OCI-LY7 (cell line): ENCODE measurements at regions not wholly inside any gene's neighbourhood (a gene's known extent, or its start where the extent isn't known, plus 50 kb on each side); places are given as distances from the start of the nearest gene placed in this dataset.

Source experiments
- BruUV-seq: library from RNA; stranded (reverse); fragments of 400-500 nt; replicated peaks from 2 replicates; lab custom pipeline; 2021; lab: Mats Ljungman, UMichigan
- CTCF ChIA-PET: fragments of 300-600 bp; sonication (Branson Sonifier 250); formaldehyde crosslinking; loops from one replicate; lab custom pipeline; 2022; ENCODE audit warnings: antibody characterized with exemption; ENCODE audit not compliant: unreplicated experiment; lab: Charles Lee
- POLR2A ChIA-PET: fragments of 300-600 bp; sonication (Branson Sonifier 250); formaldehyde crosslinking; loops from one replicate; lab custom pipeline; 2022; ENCODE audit warnings: antibody characterized with exemption; lab: Charles Lee
- DNase-seq: peaks from one replicate; pipeline ENCODE4 v3.0.0-alpha.2; 2015; ENCODE audit warnings: low spot score
- H2AFZ ChIP-seq: fragments of 200-600 bp; sonication (generic), shearing (Covaris generic); 2 replicates; pipeline ENCODE4 v1.6.1; 2014; ENCODE audit warnings: mild to moderate bottlenecking, antibody characterized with exemption, low read length, moderate library complexity
- H3K27ac ChIP-seq: fragments of 200-600 bp; sonication (generic); 2 replicates; pipeline ENCODE4 v1.5.1; 2014; ENCODE audit warnings: mixed run types, low read depth, mild to moderate bottlenecking, moderate library complexity, low read length, inconsistent platforms; ENCODE audit not compliant: poor library complexity, severe bottlenecking
- H3K36me3 ChIP-seq: fragments of 200-600 bp; sonication (generic); 2 replicates; pipeline ENCODE4 v1.6.1; 2014; ENCODE audit warnings: mild to moderate bottlenecking, antibody characterized with exemption, low read length, moderate library complexity, mixed read lengths; ENCODE audit not compliant: insufficient read depth
- H3K4me1 ChIP-seq: fragments of 200-600 bp; sonication (generic); 2 replicates; pipeline ENCODE4 v1.5.1; 2014; ENCODE audit warnings: mild to moderate bottlenecking, low read length; ENCODE audit not compliant: insufficient read depth, poor library complexity, severe bottlenecking
- H3K4me2 ChIP-seq: fragments of 200-600 bp; sonication (generic); 2 replicates; pipeline ENCODE4 v1.6.1; 2014; ENCODE audit warnings: mild to moderate bottlenecking, low read length
- H3K4me3 ChIP-seq: fragments of 200-600 bp; sonication (generic); 2 replicates; pipeline ENCODE4 v1.5.1; 2014; ENCODE audit warnings: mild to moderate bottlenecking, low read depth, low read length; ENCODE audit not compliant: poor library complexity, severe bottlenecking
- H3K79me2 ChIP-seq: fragments of 200-600 bp; sonication (generic); 2 replicates; pipeline ENCODE4 v1.6.1; 2016; ENCODE audit warnings: low read depth, mild to moderate bottlenecking, low read length, moderate library complexity, mixed read lengths; ENCODE audit not compliant: insufficient read depth
- H3K9me2 ChIP-seq: fragments of 200-600 bp; sonication (generic); 2 replicates; pipeline ENCODE4 v1.6.1; 2016; ENCODE audit warnings: mild to moderate bottlenecking, low read length, mixed read lengths; ENCODE audit not compliant: insufficient read depth
- H3K9me3 ChIP-seq: fragments of 200-600 bp; sonication (generic); 2 replicates; pipeline ENCODE4 v1.6.1; 2014; ENCODE audit warnings: mild to moderate bottlenecking, mixed run types, low read length, mixed read lengths
- H4K20me1 ChIP-seq: fragments of 200-600 bp; sonication (generic); 2 replicates; pipeline ENCODE4 v1.6.1; 2014; ENCODE audit warnings: mild to moderate bottlenecking, antibody characterized with exemption, low read length, moderate library complexity, mixed read lengths; ENCODE audit not compliant: insufficient read depth
- EZH2phosphoT487 ChIP-seq: fragments of 200-600 bp; sonication (generic); IDR thresholded peaks from 2 replicates; pipeline ENCODE4 v1.6.1; 2018; ENCODE audit warnings: low read depth, borderline replicate concordance, mild to moderate bottlenecking, mixed run types, antibody characterized with exemption, low read length, moderate library complexity, mixed read lengths
- intact Hi-C: fragments of 100-400 bp; cut with micrococcal nuclease; formaldehyde crosslinking; loops from one replicate; pipeline ENCODE4 v1.10.0; 2022; ENCODE audit not compliant: unreplicated experiment
- TF ChIP-seq, protein P1 (sequence below): fragments of 200-600 bp; sonication (generic); conservative IDR thresholded peaks from 2 replicates; pipeline ENCODE4 v1.5.1; 2014; ENCODE audit warnings: mild to moderate bottlenecking, antibody characterized with exemption, low read length, moderate library complexity, mixed read lengths

DNA sequence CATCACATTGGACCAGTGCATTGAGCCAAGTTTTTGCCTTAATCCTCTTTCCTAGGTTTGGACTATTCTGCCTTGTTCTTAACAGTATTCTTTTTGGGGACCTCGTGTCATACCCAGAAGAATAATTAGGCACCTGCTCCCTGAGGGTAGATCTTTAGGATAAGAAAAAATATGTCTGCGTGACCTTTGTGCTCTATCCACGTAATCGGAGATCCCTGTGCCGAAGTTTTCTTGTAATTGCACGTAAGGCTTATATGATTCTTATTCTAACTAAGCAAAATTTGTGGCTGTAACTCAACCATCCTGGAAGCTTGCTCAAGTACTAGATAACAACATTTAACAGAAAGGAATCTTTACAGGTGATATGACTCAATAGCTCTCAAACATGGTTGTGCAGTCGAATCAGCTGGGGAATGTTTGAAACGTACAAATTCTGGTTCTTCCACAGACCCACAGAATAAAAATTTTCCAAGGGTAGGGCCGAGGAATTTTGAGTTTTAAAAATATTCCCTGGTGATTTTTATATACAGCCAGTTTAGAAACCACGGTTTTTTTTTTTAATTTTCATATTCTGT lies 344.3 kb downstream of the GBA3 start:
- Histone ChIP-seq H3K27ac (no peak overlapping the region), H3K9me3 (no peaks in the 10 kb centered on the region), H3K4me3 (no peak overlapping the region), H2AFZ (no peak overlapping the region), H3K4me2 (no peak overlapping the region), H3K9me2 (no peaks in the 10 kb centered on the region), H3K4me1 (no peaks in the 10 kb centered on the region), H3K36me3 (no peaks in the 10 kb centered on the region), H3K79me2 (no peaks in the 10 kb centered on the region), H4K20me1 (no peaks in the 10 kb centered on the region)
- intact Hi-C loops = no loop called here
- no TSS peak for BruUV-seq
- ChIA-PET POLR2A (interaction anchor here (1.1 kb wide), 2 partner anchors 9 to 21 kb away, joined by 3 to 4 read pairs; no protein-coding TSS in a partner anchor), CTCF (no interaction called here)
- DNase-seq = no peak
- TF ChIP-seq EZH2phosphoT487 = no peak
- TF ChIP-seq, protein P1, sequence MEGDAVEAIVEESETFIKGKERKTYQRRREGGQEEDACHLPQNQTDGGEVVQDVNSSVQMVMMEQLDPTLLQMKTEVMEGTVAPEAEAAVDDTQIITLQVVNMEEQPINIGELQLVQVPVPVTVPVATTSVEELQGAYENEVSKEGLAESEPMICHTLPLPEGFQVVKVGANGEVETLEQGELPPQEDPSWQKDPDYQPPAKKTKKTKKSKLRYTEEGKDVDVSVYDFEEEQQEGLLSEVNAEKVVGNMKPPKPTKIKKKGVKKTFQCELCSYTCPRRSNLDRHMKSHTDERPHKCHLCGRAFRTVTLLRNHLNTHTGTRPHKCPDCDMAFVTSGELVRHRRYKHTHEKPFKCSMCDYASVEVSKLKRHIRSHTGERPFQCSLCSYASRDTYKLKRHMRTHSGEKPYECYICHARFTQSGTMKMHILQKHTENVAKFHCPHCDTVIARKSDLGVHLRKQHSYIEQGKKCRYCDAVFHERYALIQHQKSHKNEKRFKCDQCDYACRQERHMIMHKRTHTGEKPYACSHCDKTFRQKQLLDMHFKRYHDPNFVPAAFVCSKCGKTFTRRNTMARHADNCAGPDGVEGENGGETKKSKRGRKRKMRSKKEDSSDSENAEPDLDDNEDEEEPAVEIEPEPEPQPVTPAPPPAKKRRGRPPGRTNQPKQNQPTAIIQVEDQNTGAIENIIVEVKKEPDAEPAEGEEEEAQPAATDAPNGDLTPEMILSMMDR = no peak

DNA sequence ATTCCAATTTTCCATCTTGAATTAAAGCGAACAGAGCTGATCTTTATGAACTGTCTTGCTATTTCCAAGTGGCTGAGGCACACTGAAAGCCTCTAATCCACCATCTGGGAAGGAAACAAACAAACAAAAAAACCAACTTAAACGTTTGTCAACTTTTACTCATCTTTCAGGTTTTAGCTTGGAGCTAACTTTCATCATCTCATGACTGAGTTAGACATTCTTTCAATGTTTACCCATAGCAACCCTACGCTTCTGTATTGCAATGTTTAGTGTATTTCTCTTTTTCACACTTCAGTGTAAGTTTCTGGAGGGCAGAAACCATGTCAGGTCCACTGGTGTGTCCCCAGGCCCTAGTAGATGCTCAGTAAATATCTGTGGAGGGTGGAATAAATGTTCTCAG lies 343.8 kb downstream of the GBA3 start:
- POLR2A ChIA-PET = no interaction called here
- TF ChIP-seq, protein P1 = no peak
- TF ChIP-seq EZH2phosphoT487 = no peak
- Histone ChIP-seq H3K79me2 (no peaks in the 10 kb centered on the region), H3K27ac (no peak overlapping the region), H3K36me3 (no peaks in the 10 kb centered on the region), H3K9me3 (no peaks in the 10 kb centered on the region), H3K4me3 (no peak overlapping the region), H3K4me1 (no peaks in the 10 kb centered on the region), H3K4me2 (no peak overlapping the region), H3K9me2 (no peaks in the 10 kb centered on the region), H2AFZ (no peak overlapping the region), H4K20me1 (no peaks in the 10 kb centered on the region)
- BruUV-seq = no TSS peak
- intact Hi-C loops = no loop called here
- DNase-seq = no peak
- CTCF ChIA-PET = no interaction called here

DNA sequence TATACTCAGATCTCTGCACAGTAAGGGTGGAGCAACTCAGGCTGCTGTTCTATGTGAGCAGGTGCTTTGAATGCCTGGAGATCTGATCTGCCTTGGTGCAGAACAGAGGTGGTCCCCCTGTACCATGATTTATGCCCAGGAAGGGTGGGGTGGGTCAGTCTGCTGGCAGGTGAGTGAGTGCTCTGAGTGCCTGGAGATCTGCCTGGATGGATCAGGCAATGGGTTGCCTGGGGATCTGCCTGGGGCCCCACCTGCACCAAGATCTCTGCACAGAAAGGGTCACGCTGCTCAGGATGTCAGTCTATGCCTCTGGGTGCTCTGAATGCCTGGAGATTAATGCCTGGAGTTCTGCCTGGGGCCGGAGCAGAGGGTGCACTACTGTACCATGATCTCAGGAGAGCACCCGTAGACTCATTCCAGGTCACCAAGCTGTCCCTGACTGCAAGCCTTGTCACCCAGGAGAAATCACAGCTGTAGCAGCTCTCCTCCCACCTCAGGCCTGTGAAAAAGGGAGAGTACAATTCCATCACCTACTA lies 342.9 kb downstream of the GBA3 start:
- ChIA-PET POLR2A (no interaction called here), CTCF (no interaction called here)
- Histone ChIP-seq H3K27ac (no peak overlapping the region), H3K4me3 (no peak overlapping the region), H3K9me2 (no peaks in the 10 kb centered on the region), H3K79me2 (no peaks in the 10 kb centered on the region), H3K4me2 (no peak overlapping the region), H4K20me1 (no peaks in the 10 kb centered on the region), H3K9me3 (no peaks in the 10 kb centered on the region), H3K4me1 (no peaks in the 10 kb centered on the region), H2AFZ (no peak overlapping the region), H3K36me3 (no peaks in the 10 kb centered on the region)
- DNase-seq = no peak
- BruUV-seq = no TSS peak
- intact Hi-C loops = no loop called here
- TF ChIP-seq, protein P1 = no peak
- TF ChIP-seq EZH2phosphoT487 = no peak
